H9 (cell line): ENCODE measurements at regions not wholly inside any gene's neighbourhood (a gene's known extent, or its start where the extent isn't known, plus 50 kb on each side); places are given as distances from the start of the nearest gene placed in this dataset.

Source experiments
- DNase-seq: peaks from one replicate; pipeline ENCODE4 v3.0.0-alpha.2; 2017
- H2AFZ ChIP-seq: one replicate; pipeline ENCODE4 v1.6.1; 2013; ENCODE audit warnings: mild to moderate bottlenecking, low read length, control low read depth, moderate library complexity
- H2AK5ac ChIP-seq: 2 replicates; pipeline ENCODE4 v1.6.1; 2013; ENCODE audit warnings: low read length, control low read depth, mixed read lengths; ENCODE audit not compliant: insufficient read length
- H2BK120ac ChIP-seq: one replicate; pipeline ENCODE4 v1.6.1; 2013; ENCODE audit warnings: low read depth, mild to moderate bottlenecking, low read length, control low read depth, inconsistent platforms; ENCODE audit not compliant: poor library complexity, severe bottlenecking
- H2BK12ac ChIP-seq: 2 replicates; pipeline ENCODE4 v1.6.1; 2013; ENCODE audit warnings: low read length, control low read depth, mixed read lengths, low read depth; ENCODE audit not compliant: insufficient read length
- H2BK15ac ChIP-seq: 2 replicates; pipeline ENCODE4 v1.6.1; 2013; ENCODE audit warnings: low read depth, low read length, control low read depth
- H2BK20ac ChIP-seq: one replicate; pipeline ENCODE4 v1.6.1; 2013; ENCODE audit warnings: low read depth, mild to moderate bottlenecking, low read length, control low read depth, inconsistent platforms; ENCODE audit not compliant: poor library complexity, severe bottlenecking
- H2BK5ac ChIP-seq: 2 replicates; pipeline ENCODE4 v1.6.1; 2013; ENCODE audit warnings: low read length, control low read depth, mixed read lengths; ENCODE audit not compliant: insufficient read length
- H3K14ac ChIP-seq: 2 replicates; pipeline ENCODE4 v1.6.1; 2013; ENCODE audit warnings: low read length, control low read depth; ENCODE audit not compliant: insufficient read depth
- H3K18ac ChIP-seq: 2 replicates; pipeline ENCODE4 v1.6.1; 2013; ENCODE audit warnings: low read depth, mild to moderate bottlenecking, mixed read lengths, low read length, control low read depth; ENCODE audit not compliant: insufficient read length
- H3K23ac ChIP-seq: 2 replicates; pipeline ENCODE4 v1.6.1; 2013; ENCODE audit warnings: low read length, control low read depth, mixed read lengths, low read depth; ENCODE audit not compliant: insufficient read length
- H3K23me2 ChIP-seq: 2 replicates; pipeline ENCODE4 v1.6.1; 2013; ENCODE audit warnings: low read depth, mild to moderate bottlenecking, mixed read lengths, low read length, control low read depth; ENCODE audit not compliant: insufficient read length, poor library complexity, severe bottlenecking
- H3K27ac ChIP-seq: 2 replicates; pipeline ENCODE4 v1.5.1; 2013; ENCODE audit warnings: low read length, control low read depth, mixed read lengths, low read depth; ENCODE audit not compliant: insufficient read length
- H3K27me3 ChIP-seq: 2 replicates; pipeline ENCODE4 v1.6.1; 2013; ENCODE audit warnings: low read length, control low read depth, inconsistent platforms; ENCODE audit not compliant: insufficient read depth
- H3K4ac ChIP-seq: 2 replicates; pipeline ENCODE4 v1.6.1; 2013; ENCODE audit warnings: low read depth, mild to moderate bottlenecking, control low read depth, inconsistent platforms, low read length, moderate library complexity
- H3K4me1 ChIP-seq: 2 replicates; pipeline ENCODE4 v1.6.1; 2013; ENCODE audit warnings: low read length, control low read depth, inconsistent platforms; ENCODE audit not compliant: insufficient read depth
- H3K4me2 ChIP-seq: 2 replicates; pipeline ENCODE4 v1.6.1; 2013; ENCODE audit warnings: low read length, control low read depth, mixed read lengths; ENCODE audit not compliant: insufficient read length, insufficient read depth
- H3K56ac ChIP-seq: 2 replicates; pipeline ENCODE4 v1.6.1; 2013; ENCODE audit warnings: low read depth, mild to moderate bottlenecking, mixed read lengths, low read length, control low read depth; ENCODE audit not compliant: insufficient read length
- H3K79me1 ChIP-seq: 2 replicates; pipeline ENCODE4 v1.6.1; 2013; ENCODE audit warnings: low read depth, mild to moderate bottlenecking, moderate library complexity, low read length, control low read depth, inconsistent platforms; ENCODE audit not compliant: insufficient read depth, poor library complexity, severe bottlenecking
- H3K79me2 ChIP-seq: 2 replicates; pipeline ENCODE4 v1.6.1; 2013; ENCODE audit warnings: low read length, control low read depth, inconsistent platforms; ENCODE audit not compliant: insufficient read depth
- H3K9ac ChIP-seq: 2 replicates; pipeline ENCODE4 v1.6.1; 2013; ENCODE audit warnings: low read length, control low read depth, mixed read lengths; ENCODE audit not compliant: insufficient read length; ENCODE audit errors: extremely low read depth
- H3K9me3 ChIP-seq: one replicate; pipeline ENCODE4 v1.6.1; 2013; ENCODE audit warnings: low read depth, low read length, inconsistent platforms; ENCODE audit not compliant: control insufficient read depth
- H3T11ph ChIP-seq: one replicate; pipeline ENCODE4 v1.6.1; 2013; ENCODE audit warnings: mild to moderate bottlenecking, low read length, control low read depth, inconsistent platforms
- H4K20me1 ChIP-seq: one replicate; pipeline ENCODE4 v1.6.1; 2013; ENCODE audit not compliant: control insufficient read depth, insufficient read length, insufficient read depth
- H4K5ac ChIP-seq: 2 replicates; pipeline ENCODE4 v1.6.1; 2013; ENCODE audit warnings: low read depth, mild to moderate bottlenecking, mixed read lengths, low read length, control low read depth; ENCODE audit not compliant: insufficient read length
- H4K8ac ChIP-seq: replicated peaks from 2 replicates; pipeline ENCODE4 v1.6.1; 2013; ENCODE audit warnings: low read length, control low read depth, mixed read lengths, low read depth; ENCODE audit not compliant: insufficient read length
- H4K91ac ChIP-seq: 2 replicates; pipeline ENCODE4 v1.6.1; 2013; ENCODE audit warnings: low read depth, mild to moderate bottlenecking, moderate library complexity, mixed read lengths, low read length, control low read depth; ENCODE audit not compliant: insufficient read length
- H3K27ac Mint-ChIP-seq, 3 experiments: 2 replicates in 2 of 3; 3 replicates in 1 of 3; pipeline ENCODE4 v1.8.0; 2020 to 2021; ENCODE audit warnings: mixed read lengths in 3 of 3, mild to moderate bottlenecking in 1 of 3, moderate library complexity in 1 of 3
- H3K27me3 Mint-ChIP-seq: 2 replicates; pipeline ENCODE4 v1.8.0; 2021; ENCODE audit warnings: low read depth, mild to moderate bottlenecking, moderate library complexity, mixed read lengths
- H3K36me3 Mint-ChIP-seq, 3 experiments: 2 replicates in 2 of 3; 3 replicates in 1 of 3; pipeline ENCODE4 v1.8.0; 2020 to 2021; ENCODE audit warnings: low read depth in 3 of 3, mixed read lengths in 3 of 3; ENCODE audit not compliant: insufficient read depth in 1 of 3
- H3K4me1 Mint-ChIP-seq, 2 experiments: 2 replicates each; pipeline ENCODE4 v1.8.0; 2020; ENCODE audit warnings: mixed read lengths in 2 of 2
- H3K4me3 Mint-ChIP-seq, 2 experiments: 2 replicates in 1 of 2; 3 replicates in 1 of 2; pipeline ENCODE4 v1.8.0; 2020 to 2021; ENCODE audit warnings: mild to moderate bottlenecking in 2 of 2, mixed read lengths in 2 of 2, moderate library complexity in 1 of 2
- H3K9me3 Mint-ChIP-seq, 2 experiments: 2 replicates in 1 of 2; 3 replicates in 1 of 2; pipeline ENCODE4 v1.8.0; 2020; ENCODE audit warnings: mild to moderate bottlenecking in 2 of 2, mixed read lengths in 2 of 2, moderate library complexity in 1 of 2
- WGBS: extraction: QIAGEN DNeasy Blood & Tissue Kit; methylation state at CpG from one replicate; pipeline ENCODE4 v1.1.7; 2013; ENCODE audit warnings: missing lambda C conversion rate, low lambda C conversion rate, mixed read lengths; ENCODE audit not compliant: insufficient read length; ENCODE audit errors: extremely low coverage; 5-methylcytosine and 5-hydroxymethylcytosine counted together
- TF ChIP-seq, protein P1 (sequence below): fragments of 200-600 bp; sonication (generic); conservative IDR thresholded peaks from 3 replicates; pipeline ENCODE4 v1.8.0; 2021; ENCODE audit warnings: antibody characterized with exemption, mild to moderate bottlenecking

DNA sequence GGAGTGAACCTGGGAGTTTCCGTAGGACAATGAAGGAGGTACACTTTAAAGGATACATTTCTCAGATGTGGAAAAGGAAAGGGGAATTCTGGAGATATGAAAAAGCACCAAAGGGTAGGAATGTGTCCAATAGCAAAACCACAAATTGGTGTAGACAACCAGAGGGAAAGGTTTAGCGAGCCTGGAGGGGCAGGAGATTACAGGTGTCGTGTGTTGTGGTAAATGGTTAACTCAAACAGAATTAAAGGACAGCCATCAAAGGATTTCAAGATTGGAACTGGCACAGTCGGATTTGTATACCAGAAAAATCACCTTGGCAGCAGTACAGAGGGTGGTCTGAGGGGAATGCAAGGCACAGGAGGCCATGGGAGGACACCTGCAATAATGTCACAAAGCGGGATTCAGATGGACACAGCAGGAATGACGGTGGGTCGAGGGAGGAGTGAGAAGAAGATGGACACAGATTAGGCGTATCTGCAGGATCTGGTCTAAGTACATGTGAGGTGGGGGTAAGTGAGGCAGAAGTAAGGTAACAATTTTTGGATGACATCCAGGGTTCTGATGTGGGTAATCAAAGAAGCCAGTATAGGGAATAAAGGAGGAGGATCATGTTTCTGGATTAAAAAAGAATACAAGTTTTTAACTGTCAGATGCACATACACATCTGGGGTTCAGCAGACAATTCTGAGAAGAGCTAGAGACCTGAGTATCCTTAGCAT is 361.6 kb downstream of the KLF12 start:
- Mint-ChIP-seq H3K27me3 (no peaks in the 10 kb centered on the region), H3K4me3 (no peak overlapping the region), H3K27ac (no peak overlapping the region), H3K4me1 (peaks cover 8% of the 10 kb centered on the region in 2 experiments), H3K9me3 (no peaks in the 10 kb centered on the region; a peak in 1 of 5 replicates), H3K36me3 (no peaks in the 10 kb centered on the region; a peak in 1 of 7 replicates)
- no peaks in the 10 kb centered on the region for H3K79me1 ChIP-seq
- H2BK120ac ChIP-seq = no peak overlapping the region
- no peaks in the 10 kb centered on the region for H4K20me1 ChIP-seq
- H3K79me2 ChIP-seq = no peaks in the 10 kb centered on the region
- TF ChIP-seq, protein P1, sequence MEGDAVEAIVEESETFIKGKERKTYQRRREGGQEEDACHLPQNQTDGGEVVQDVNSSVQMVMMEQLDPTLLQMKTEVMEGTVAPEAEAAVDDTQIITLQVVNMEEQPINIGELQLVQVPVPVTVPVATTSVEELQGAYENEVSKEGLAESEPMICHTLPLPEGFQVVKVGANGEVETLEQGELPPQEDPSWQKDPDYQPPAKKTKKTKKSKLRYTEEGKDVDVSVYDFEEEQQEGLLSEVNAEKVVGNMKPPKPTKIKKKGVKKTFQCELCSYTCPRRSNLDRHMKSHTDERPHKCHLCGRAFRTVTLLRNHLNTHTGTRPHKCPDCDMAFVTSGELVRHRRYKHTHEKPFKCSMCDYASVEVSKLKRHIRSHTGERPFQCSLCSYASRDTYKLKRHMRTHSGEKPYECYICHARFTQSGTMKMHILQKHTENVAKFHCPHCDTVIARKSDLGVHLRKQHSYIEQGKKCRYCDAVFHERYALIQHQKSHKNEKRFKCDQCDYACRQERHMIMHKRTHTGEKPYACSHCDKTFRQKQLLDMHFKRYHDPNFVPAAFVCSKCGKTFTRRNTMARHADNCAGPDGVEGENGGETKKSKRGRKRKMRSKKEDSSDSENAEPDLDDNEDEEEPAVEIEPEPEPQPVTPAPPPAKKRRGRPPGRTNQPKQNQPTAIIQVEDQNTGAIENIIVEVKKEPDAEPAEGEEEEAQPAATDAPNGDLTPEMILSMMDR = no peak
- no peak overlapping the region for H2BK15ac ChIP-seq
- no peak overlapping the region for H3K9ac ChIP-seq
- H3K23ac ChIP-seq = no peak overlapping the region
- no peak overlapping the region for H3K56ac ChIP-seq
- no peak overlapping the region for H4K8ac ChIP-seq
- no peak overlapping the region for H3K4ac ChIP-seq
- H3K4me2 ChIP-seq = no peak overlapping the region
- H3K27ac ChIP-seq = no peak overlapping the region
- H4K5ac ChIP-seq = no peak overlapping the region
- no peak overlapping the region for H2BK12ac ChIP-seq
- H3K9me3 ChIP-seq = no peaks in the 10 kb centered on the region
- WGBS = no CpG with 5 or more reads among the region's 8 CpGs
- H3K18ac ChIP-seq = no peak overlapping the region
- no peak overlapping the region for H3K14ac ChIP-seq
- no peak for DNase-seq
- H3K23me2 ChIP-seq = no peaks in the 10 kb centered on the region
- no peak overlapping the region for H2AFZ ChIP-seq
- H4K91ac ChIP-seq = no peak overlapping the region
- no peak overlapping the region for H2BK5ac ChIP-seq
- H3K27me3 ChIP-seq = no peaks in the 10 kb centered on the region
- H2AK5ac ChIP-seq = no peak overlapping the region
- no peak overlapping the region for H3T11ph ChIP-seq
- no peaks in the 10 kb centered on the region; the same call in 1 of the 2 replicates for H3K4me1 ChIP-seq
- H2BK20ac ChIP-seq = no peak overlapping the region
